Calu3 (cell line): ENCODE measurements at regions not wholly inside any gene's neighbourhood (a gene's known extent, or its start where the extent isn't known, plus 50 kb on each side); places are given as distances from the start of the nearest gene placed in this dataset.
A peak's percentile ranks its signal among the peaks of the same experiment; 100 is the strongest.

Source experiments
- BruUV-seq: library from RNA; stranded (reverse); fragments of 400-500 nt; replicated peaks from 2 replicates; lab custom pipeline; 2021; lab: Mats Ljungman, UMichigan
- CTCF ChIA-PET: fragments of 300-600 bp; sonication (Branson Sonifier 250); formaldehyde crosslinking; loops from one replicate; lab custom pipeline; 2022; ENCODE audit warnings: antibody characterized with exemption; lab: Charles Lee
- DNase-seq: peaks from one replicate; pipeline ENCODE4 v3.0.0; 2022
- H3K27ac Mint-ChIP-seq: one replicate; pipeline ENCODE4 v1.8.0; 2022; ENCODE audit warnings: mixed read lengths; ENCODE audit not compliant: unreplicated experiment
- H3K27me3 Mint-ChIP-seq: one replicate; pipeline ENCODE4 v1.8.0; 2022; ENCODE audit warnings: mixed read lengths; ENCODE audit not compliant: unreplicated experiment
- H3K36me3 Mint-ChIP-seq: one replicate; pipeline ENCODE4 v1.8.0; 2022; ENCODE audit warnings: mild to moderate bottlenecking, moderate library complexity, mixed read lengths; ENCODE audit not compliant: insufficient read depth, unreplicated experiment
- H3K4me1 Mint-ChIP-seq: one replicate; pipeline ENCODE4 v1.8.0; 2022; ENCODE audit warnings: mild to moderate bottlenecking, low read depth, mixed read lengths; ENCODE audit not compliant: unreplicated experiment
- H3K4me3 Mint-ChIP-seq: one replicate; pipeline ENCODE4 v1.8.0; 2022; ENCODE audit warnings: mild to moderate bottlenecking, low read depth, moderate library complexity, mixed read lengths; ENCODE audit not compliant: unreplicated experiment
- H3K9me3 Mint-ChIP-seq: one replicate; pipeline ENCODE4 v1.8.0; 2022; ENCODE audit warnings: low read depth, mixed read lengths; ENCODE audit not compliant: unreplicated experiment
- intact Hi-C: fragments of 100-400 bp; cut with micrococcal nuclease; formaldehyde crosslinking; loops from one replicate; pipeline ENCODE4 v1.10.0; 2022; ENCODE audit not compliant: unreplicated experiment
- TF ChIP-seq, protein P1 (sequence below): fragments of 200-600 bp; IDR thresholded peaks from one replicate; pipeline ENCODE4 v1.8.0; 2022; ENCODE audit warnings: antibody characterized with exemption; ENCODE audit not compliant: unreplicated experiment

DNA sequence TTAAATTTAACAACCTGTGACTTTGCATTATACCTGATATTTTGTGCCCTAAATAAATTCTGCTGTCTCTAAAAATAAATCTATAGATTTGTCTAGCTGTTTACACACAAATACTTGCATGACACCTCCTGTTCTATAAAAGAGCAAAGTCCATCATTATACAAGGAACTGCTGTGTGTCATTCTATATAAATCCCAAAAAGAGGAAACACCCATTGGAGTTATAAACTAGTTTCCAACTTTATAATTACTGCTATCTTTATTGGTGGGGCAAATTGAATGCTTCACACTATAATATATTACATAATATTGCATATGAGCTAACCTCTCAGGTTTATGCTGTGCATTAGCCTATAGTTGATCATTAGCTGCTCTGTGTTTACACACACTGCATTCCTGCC, 504.4 kb downstream of the SATB2 start:
- Mint-ChIP-seq H3K9me3 (no peaks in the 10 kb centered on the region), H3K27me3 (no peaks in the 10 kb centered on the region), H3K36me3 (no peaks in the 10 kb centered on the region), H3K27ac (no peak overlapping the region), H3K4me1 (no peaks in the 10 kb centered on the region), H3K4me3 (no peak overlapping the region)
- BruUV-seq = no TSS peak
- CTCF ChIA-PET = no interaction called here
- intact Hi-C loops = no loop called here
- DNase-seq = no peak
- TF ChIP-seq, protein P1, sequence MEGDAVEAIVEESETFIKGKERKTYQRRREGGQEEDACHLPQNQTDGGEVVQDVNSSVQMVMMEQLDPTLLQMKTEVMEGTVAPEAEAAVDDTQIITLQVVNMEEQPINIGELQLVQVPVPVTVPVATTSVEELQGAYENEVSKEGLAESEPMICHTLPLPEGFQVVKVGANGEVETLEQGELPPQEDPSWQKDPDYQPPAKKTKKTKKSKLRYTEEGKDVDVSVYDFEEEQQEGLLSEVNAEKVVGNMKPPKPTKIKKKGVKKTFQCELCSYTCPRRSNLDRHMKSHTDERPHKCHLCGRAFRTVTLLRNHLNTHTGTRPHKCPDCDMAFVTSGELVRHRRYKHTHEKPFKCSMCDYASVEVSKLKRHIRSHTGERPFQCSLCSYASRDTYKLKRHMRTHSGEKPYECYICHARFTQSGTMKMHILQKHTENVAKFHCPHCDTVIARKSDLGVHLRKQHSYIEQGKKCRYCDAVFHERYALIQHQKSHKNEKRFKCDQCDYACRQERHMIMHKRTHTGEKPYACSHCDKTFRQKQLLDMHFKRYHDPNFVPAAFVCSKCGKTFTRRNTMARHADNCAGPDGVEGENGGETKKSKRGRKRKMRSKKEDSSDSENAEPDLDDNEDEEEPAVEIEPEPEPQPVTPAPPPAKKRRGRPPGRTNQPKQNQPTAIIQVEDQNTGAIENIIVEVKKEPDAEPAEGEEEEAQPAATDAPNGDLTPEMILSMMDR = no peak

DNA sequence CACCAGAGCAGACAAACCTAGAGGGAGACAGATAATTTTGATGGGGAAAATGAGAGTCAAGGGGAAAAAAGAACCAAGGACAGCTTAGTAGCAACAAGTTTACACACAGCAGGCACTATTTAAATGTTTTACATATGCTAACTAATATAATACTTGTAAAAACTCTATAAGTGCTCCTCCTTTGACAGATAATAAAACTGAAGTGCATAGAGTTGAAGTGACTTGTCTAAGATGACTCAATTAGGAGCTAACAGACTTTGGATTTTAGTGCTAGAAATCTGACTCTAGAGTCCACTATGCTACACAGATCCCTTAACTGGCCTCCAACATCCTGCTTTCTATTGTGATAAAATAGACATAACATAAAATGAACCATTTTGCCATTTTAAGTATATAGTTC, 506.9 kb downstream of the SATB2 start:
- intact Hi-C loops = no loop called here
- no peaks in the 10 kb centered on the region for H3K4me1 Mint-ChIP-seq
- TF ChIP-seq, protein P1 = no peak
- no peak overlapping the region for H3K27ac Mint-ChIP-seq
- H3K36me3 Mint-ChIP-seq = no peaks in the 10 kb centered on the region
- DNase-seq = no peak
- no peaks in the 10 kb centered on the region for H3K9me3 Mint-ChIP-seq
- H3K27me3 Mint-ChIP-seq = no peaks in the 10 kb centered on the region
- H3K4me3 Mint-ChIP-seq = no peak overlapping the region
- BruUV-seq = no TSS peak
- CTCF ChIA-PET = no interaction called here

DNA sequence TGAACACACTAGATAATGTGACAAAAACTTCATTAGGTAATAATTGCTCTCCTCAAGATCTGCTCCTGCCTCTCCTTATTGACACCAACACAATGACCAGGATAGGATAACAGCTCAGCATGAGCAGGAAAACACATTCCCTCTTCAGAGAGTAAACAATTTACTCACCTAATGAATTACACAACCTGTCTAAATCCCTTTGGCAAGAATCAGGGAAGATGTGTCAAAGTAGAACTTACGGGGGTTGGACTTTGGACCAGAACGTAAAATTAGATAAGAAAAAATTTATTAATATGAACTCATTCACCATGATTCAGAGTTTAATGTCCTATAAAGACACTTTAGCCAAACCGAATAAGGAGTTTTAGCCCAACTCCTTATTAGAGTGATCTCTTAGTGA, 512.2 kb downstream of the SATB2 start:
- CTCF ChIA-PET = interaction anchor here (0.6 kb wide), 1 partner anchor 577 kb away, joined by 8 read pairs; no protein-coding TSS in a partner anchor
- intact Hi-C loops = no loop called here
- Mint-ChIP-seq H3K27me3 (no peaks in the 10 kb centered on the region), H3K4me3 (no peak overlapping the region), H3K4me1 (peaks cover 7% of the 10 kb centered on the region), H3K27ac (no peak overlapping the region), H3K36me3 (no peaks in the 10 kb centered on the region), H3K9me3 (no peaks in the 10 kb centered on the region)
- DNase-seq = no peak
- TF ChIP-seq, protein P1 = no peak
- BruUV-seq = no TSS peak

DNA sequence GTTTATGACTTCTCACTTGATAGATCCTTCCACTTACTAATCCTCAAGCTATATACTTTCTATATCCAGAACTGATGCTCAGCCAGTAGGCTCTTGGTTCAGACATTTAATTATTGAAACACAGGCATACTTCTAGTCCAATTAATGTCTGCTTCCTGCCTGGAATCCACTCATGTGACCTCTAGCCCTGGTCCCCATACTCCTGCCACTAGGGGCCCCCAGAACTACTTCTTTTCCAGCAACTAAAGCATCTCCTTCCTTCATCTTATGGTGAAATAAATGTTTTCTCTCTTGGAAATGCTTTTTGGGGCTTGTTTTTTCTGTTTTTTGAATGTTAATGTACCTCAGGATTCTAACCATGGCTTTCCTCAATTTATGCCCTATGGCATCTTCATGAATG, 527.6 kb downstream of the SATB2 start:
- Mint-ChIP-seq H3K4me3 (no peak overlapping the region), H3K36me3 (no peaks in the 10 kb centered on the region), H3K27me3 (no peaks in the 10 kb centered on the region), H3K4me1 (no peaks in the 10 kb centered on the region), H3K27ac (no peak overlapping the region), H3K9me3 (peaks cover 8% of the 10 kb centered on the region)
- intact Hi-C loops = no loop called here
- no TSS peak for BruUV-seq
- CTCF ChIA-PET = no interaction called here
- DNase-seq = peak; percentile 5
- TF ChIP-seq, protein P1 = no peak
